ENCODE measurements at regions not wholly inside any gene's neighbourhood (a gene's known extent, or its start where the extent isn't known, plus 50 kb on each side); places are given as distances from the start of the nearest gene placed in this dataset.

- TF ChIP-seq CTCF (conservative IDR thresholded peaks at IDR 0.05), result no peak
- TF ChIP-seq ZFX (IDR thresholded peaks at IDR 0.05), result no peak
These were observed 624.2 kb downstream of the COL12A1 start for GRCh38 chr6:74581681-74582080.
